Activated naive CD4-positive, alpha-beta T cell treated with anti-CD3 and anti-CD28 coated beads, Interleukin-2, amount 50 U/mL, for 24 hours (primary cell): ENCODE measurements at regions not wholly inside any gene's neighbourhood (a gene's known extent, or its start where the extent isn't known, plus 50 kb on each side); places are given as distances from the start of the nearest gene placed in this dataset.
"Not testable (repeated sequence)": the region's sequence is repeated elsewhere in the genome, so short reads cannot be mapped to it uniquely, and the experiment has no call there.

Source experiments
- H3K27ac Mint-ChIP-seq: one replicate; pipeline ENCODE4 v1.8.0; 2021; ENCODE audit warnings: mild to moderate bottlenecking, mixed read lengths
- H3K27me3 Mint-ChIP-seq: one replicate; pipeline ENCODE4 v1.8.0; 2021; ENCODE audit warnings: mixed read lengths
- H3K36me3 Mint-ChIP-seq: one replicate; pipeline ENCODE4 v1.8.0; 2021; ENCODE audit warnings: mixed read lengths
- H3K4me1 Mint-ChIP-seq: one replicate; pipeline ENCODE4 v1.8.0; 2021; ENCODE audit warnings: mixed read lengths
- H3K4me3 Mint-ChIP-seq: one replicate; pipeline ENCODE4 v1.8.0; 2021; ENCODE audit warnings: mild to moderate bottlenecking, mixed read lengths
- H3K9me3 Mint-ChIP-seq: one replicate; pipeline ENCODE4 v1.8.0; 2021; ENCODE audit warnings: mixed read lengths

- Mint-ChIP-seq H3K4me3 (no peak overlapping the region), H3K36me3 (no peaks in the 10 kb centered on the region), H3K27me3 (no peaks in the 10 kb centered on the region), H3K4me1 (no peaks in the 10 kb centered on the region), H3K9me3 (peaks cover 13% of the 10 kb centered on the region), H3K27ac (no peak overlapping the region)
Observed at GRCh38 chr10:42883993-42884983, 101.7 kb downstream of the BMS1 start.

- Mint-ChIP-seq H3K27ac (no peak overlapping the region), H3K9me3 (peaks cover 13% of the 10 kb centered on the region), H3K27me3 (peaks cover 2% of the 10 kb centered on the region), H3K4me1 (no peaks in the 10 kb centered on the region), H3K4me3 (no peak overlapping the region), H3K36me3 (no peaks in the 10 kb centered on the region)
Observed at GRCh38 chr10:42885491-42886270, 103.1 kb downstream of the BMS1 start.

- H3K4me3 Mint-ChIP-seq: no peak overlapping the region
- H3K36me3 Mint-ChIP-seq: no peaks in the 10 kb centered on the region
- no peak overlapping the region for H3K27ac Mint-ChIP-seq
- no peaks in the 10 kb centered on the region for H3K4me1 Mint-ChIP-seq
- peaks cover 4% of the 10 kb centered on the region for H3K9me3 Mint-ChIP-seq
- H3K27me3 Mint-ChIP-seq: peaks cover 3% of the 10 kb centered on the region
Observed at GRCh38 chr10:42887734-42888503, 105.3 kb downstream of the BMS1 start.

GRCh38 chr10:42888504-42889095 is 106.0 kb downstream of the BMS1 start:
- Mint-ChIP-seq H3K27ac (no peak overlapping the region), H3K9me3 (no peaks in the 10 kb centered on the region), H3K4me3 (no peak overlapping the region), H3K27me3 (peaks cover 5% of the 10 kb centered on the region), H3K4me1 (no peaks in the 10 kb centered on the region), H3K36me3 (no peaks in the 10 kb centered on the region)

GRCh38 chr10:42896735-42897134 is 114.1 kb downstream of the BMS1 start:
- peaks cover 5% of the 10 kb centered on the region for H3K36me3 Mint-ChIP-seq
- no peak overlapping the region for H3K4me3 Mint-ChIP-seq
- peaks cover 4% of the 10 kb centered on the region for H3K9me3 Mint-ChIP-seq
- peaks cover 7% of the 10 kb centered on the region for H3K4me1 Mint-ChIP-seq
- H3K27ac Mint-ChIP-seq: no peak overlapping the region
- H3K27me3 Mint-ChIP-seq: peaks cover 29% of the 10 kb centered on the region

- Mint-ChIP-seq H3K4me1 (peaks cover 7% of the 10 kb centered on the region), H3K27ac (no peak overlapping the region), H3K4me3 (no peak overlapping the region), H3K27me3 (peaks cover 29% of the 10 kb centered on the region), H3K9me3 (peaks cover 5% of the 10 kb centered on the region), H3K36me3 (peaks cover 5% of the 10 kb centered on the region)
Observed at GRCh38 chr10:42898037-42898960, 115.7 kb downstream of the BMS1 start.

GRCh38 chr10:42899036-42899435 is 116.4 kb downstream of the BMS1 start:
- H3K36me3 Mint-ChIP-seq: peaks cover 5% of the 10 kb centered on the region
- peaks cover 5% of the 10 kb centered on the region for H3K9me3 Mint-ChIP-seq
- no peak overlapping the region for H3K27ac Mint-ChIP-seq
- peaks cover 27% of the 10 kb centered on the region for H3K27me3 Mint-ChIP-seq
- H3K4me1 Mint-ChIP-seq: peaks cover 7% of the 10 kb centered on the region
- H3K4me3 Mint-ChIP-seq: no peak overlapping the region

- not testable (repeated sequence) for H3K9me3 Mint-ChIP-seq, H3K27ac Mint-ChIP-seq, H3K36me3 Mint-ChIP-seq, H3K4me3 Mint-ChIP-seq, H3K4me1 Mint-ChIP-seq
- H3K27me3 Mint-ChIP-seq: peaks cover 29% of the 10 kb centered on the region
Observed at GRCh38 chr10:42900346-42900745, 117.8 kb downstream of the BMS1 start.

- H3K27ac Mint-ChIP-seq: no peak overlapping the region
- no peak overlapping the region for H3K4me3 Mint-ChIP-seq
- peaks cover 2% of the 10 kb centered on the region for H3K36me3 Mint-ChIP-seq
- H3K27me3 Mint-ChIP-seq: peaks cover 10% of the 10 kb centered on the region
- H3K9me3 Mint-ChIP-seq: peaks cover 16% of the 10 kb centered on the region
- no peaks in the 10 kb centered on the region for H3K4me1 Mint-ChIP-seq
Observed at GRCh38 chr10:42911359-42911758, 128.8 kb downstream of the BMS1 start.

GRCh38 chr10:42916974-42917373 is 134.4 kb downstream of the BMS1 start:
- no peak overlapping the region for H3K27ac Mint-ChIP-seq
- H3K4me1 Mint-ChIP-seq: no peaks in the 10 kb centered on the region
- peaks cover 2% of the 10 kb centered on the region for H3K27me3 Mint-ChIP-seq
- H3K4me3 Mint-ChIP-seq: no peak overlapping the region
- H3K36me3 Mint-ChIP-seq: peaks cover 2% of the 10 kb centered on the region
- H3K9me3 Mint-ChIP-seq: peaks cover 7% of the 10 kb centered on the region

GRCh38 chr10:42917821-42918220 is 135.2 kb downstream of the BMS1 start:
- Mint-ChIP-seq H3K4me1 (no peaks in the 10 kb centered on the region), H3K4me3 (no peak overlapping the region), H3K27me3 (peaks cover 1% of the 10 kb centered on the region), H3K27ac (no peak overlapping the region), H3K9me3 (peaks cover 14% of the 10 kb centered on the region), H3K36me3 (peaks cover 2% of the 10 kb centered on the region)

GRCh38 chr10:42921951-42922350 is 139.4 kb downstream of the BMS1 start:
- Mint-ChIP-seq H3K4me3 (no peak overlapping the region), H3K27ac (no peak overlapping the region), H3K4me1 (no peaks in the 10 kb centered on the region), H3K36me3 (no peaks in the 10 kb centered on the region), H3K27me3 (no peaks in the 10 kb centered on the region), H3K9me3 (peaks cover 11% of the 10 kb centered on the region)

GRCh38 chr10:42924484-42924883 is 141.9 kb downstream of the BMS1 start:
- Mint-ChIP-seq H3K4me1 (no peaks in the 10 kb centered on the region), H3K36me3 (no peaks in the 10 kb centered on the region), H3K27me3 (peaks cover 3% of the 10 kb centered on the region), H3K27ac (no peak overlapping the region), H3K9me3 (peaks cover 11% of the 10 kb centered on the region), H3K4me3 (no peak overlapping the region)

- Mint-ChIP-seq H3K27ac (no peak overlapping the region), H3K36me3 (no peaks in the 10 kb centered on the region), H3K4me1 (no peaks in the 10 kb centered on the region), H3K27me3 (peaks cover 13% of the 10 kb centered on the region), H3K9me3 (peaks cover 11% of the 10 kb centered on the region), H3K4me3 (no peak overlapping the region)
Observed at GRCh38 chr10:42926843-42927242, 144.2 kb downstream of the BMS1 start.
